ENCODE measurements at regions not wholly inside any gene's neighbourhood (a gene's known extent, or its start where the extent isn't known, plus 50 kb on each side); places are given as distances from the start of the nearest gene placed in this dataset.

DNA sequence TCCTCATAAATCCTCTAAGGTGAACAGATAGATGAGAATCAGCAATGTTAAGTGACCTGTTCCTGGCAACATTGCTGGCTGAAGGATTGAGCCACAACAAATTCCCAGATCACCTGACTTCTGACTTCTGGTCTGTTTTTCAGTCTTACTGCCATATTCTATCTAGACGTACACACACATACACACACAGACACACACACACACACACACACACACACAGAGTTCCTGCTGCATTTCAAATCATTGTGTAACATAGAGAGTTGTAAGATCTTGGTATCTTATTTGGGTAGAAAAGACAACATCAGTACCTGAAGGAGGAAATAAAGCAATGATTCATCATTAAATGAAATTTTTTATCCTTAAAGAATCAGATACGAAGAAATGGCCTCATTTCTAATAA, 342.6 kb downstream of the MFSD1 start:
- TF ChIP-seq CTCF (conservative IDR thresholded peaks at IDR 0.05; ENCODE audit: low read depth in 2 of 2) (no peak), EZH2 (IDR thresholded peaks at IDR 0.05; ENCODE audit: low read depth, unreplicated experiment) (no peak), POLR2AphosphoS5 (IDR thresholded peaks at IDR 0.05; ENCODE audit: low read depth) (no peak), STAT1 (IDR thresholded peaks at IDR 0.05; ENCODE audit: unreplicated experiment) (no peak)
